GM19238 (cell line): ENCODE measurements at regions not wholly inside any gene's neighbourhood (a gene's known extent, or its start where the extent isn't known, plus 50 kb on each side); places are given as distances from the start of the nearest gene placed in this dataset.
"Not testable (repeated sequence)": the region's sequence is repeated elsewhere in the genome, so short reads cannot be mapped to it uniquely, and the experiment has no call there.

ENCODE experiments used
- DNase-seq: peaks from one replicate; pipeline ENCODE4 v3.0.0; 2011; ENCODE audit warnings: low spot score; ENCODE audit not compliant: insufficient read length

- no peak for DNase-seq
Measured at GRCh38 chr7:55261386-55261770, 103.8 kb upstream of the LANCL2 start.

- not testable (repeated sequence) for DNase-seq
Measured at GRCh38 chr7:55265328-55265727, 99.8 kb upstream of the LANCL2 start.

- no peak for DNase-seq
Measured at GRCh38 chr7:55265836-55266642, 99.1 kb upstream of the LANCL2 start.

GRCh38 chr7:55271069-55271626, 94.0 kb upstream of the LANCL2 start:
- no peak for DNase-seq

GRCh38 chr7:55271661-55272060, 93.5 kb upstream of the LANCL2 start:
- no peak for DNase-seq

- DNase-seq = no peak
Measured at GRCh38 chr7:55272328-55272727, 92.8 kb upstream of the LANCL2 start.

GRCh38 chr7:55273186-55273980, 91.8 kb upstream of the LANCL2 start:
- no peak for DNase-seq

GRCh38 chr7:55274156-55274555, 91.0 kb upstream of the LANCL2 start:
- DNase-seq = no peak

GRCh38 chr7:55275291-55276200, 89.6 kb upstream of the LANCL2 start:
- no peak for DNase-seq

GRCh38 chr7:55276572-55277295, 88.4 kb upstream of the LANCL2 start:
- no peak for DNase-seq

GRCh38 chr7:55277916-55278315, 87.2 kb upstream of the LANCL2 start:
- DNase-seq = no peak

GRCh38 chr7:55278321-55278720, 86.8 kb upstream of the LANCL2 start:
- no peak for DNase-seq

GRCh38 chr7:55279080-55279845, 85.9 kb upstream of the LANCL2 start:
- DNase-seq = no peak

- peak; percentile 47 for DNase-seq
Measured at GRCh38 chr7:55280031-55280454, 85.1 kb upstream of the LANCL2 start.

GRCh38 chr7:55285665-55286064, 79.5 kb upstream of the LANCL2 start:
- DNase-seq = no peak

GRCh38 chr7:55286666-55287065, 78.5 kb upstream of the LANCL2 start:
- no peak for DNase-seq

- no peak for DNase-seq
Measured at GRCh38 chr7:55288070-55288824, 76.9 kb upstream of the LANCL2 start.

GRCh38 chr7:55296070-55296469, 69.1 kb upstream of the LANCL2 start:
- no peak for DNase-seq
